PC-3 (cell line): ENCODE measurements at regions not wholly inside any gene's neighbourhood (a gene's known extent, or its start where the extent isn't known, plus 50 kb on each side); places are given as distances from the start of the nearest gene placed in this dataset.
"Not testable (repeated sequence)": the region's sequence is repeated elsewhere in the genome, so short reads cannot be mapped to it uniquely, and the experiment has no call there.

Experiments used
- ATAC-seq: fragments of 200-7000 bp; cut with Tn5 transposase; 2 replicates; pipeline ENCODE4 v1.9.1; 2020; ENCODE audit warnings: mild to moderate bottlenecking, moderate library complexity
- BruUV-seq: library from RNA; stranded (reverse); fragments of 400-500 nt; replicated peaks from 2 replicates; lab custom pipeline; 2021; lab: Mats Ljungman, UMichigan
- CTCF ChIA-PET: fragments of 300-600 bp; sonication (Branson Sonifier 250); formaldehyde crosslinking; loops from one replicate; lab custom pipeline; 2022; ENCODE audit warnings: antibody characterized with exemption; lab: Charles Lee
- POLR2A ChIA-PET: fragments of 300-600 bp; sonication (Branson Sonifier 250); formaldehyde crosslinking; loops from one replicate; lab custom pipeline; 2022; ENCODE audit warnings: antibody characterized with exemption; ENCODE audit not compliant: unreplicated experiment; lab: Charles Lee
- DNase-seq: peaks from one replicate; pipeline ENCODE4 v3.0.0-alpha.2; 2015
- H2AFZ ChIP-seq: fragments of 300-600 bp; sonication (generic); 2 replicates; pipeline ENCODE4 v1.6.0; 2016; ENCODE audit warnings: antibody characterized with exemption, low read length
- H3F3A ChIP-seq: fragments of 300-600 bp; sonication (generic); one replicate; pipeline ENCODE4 v1.6.0; 2017; ENCODE audit warnings: antibody characterized with exemption, low read length, control low read depth, mild to moderate bottlenecking; ENCODE audit not compliant: unreplicated experiment
- H3K27ac ChIP-seq: fragments of 300-600 bp; sonication (generic); 2 replicates; pipeline ENCODE4 v1.5.1; 2016; ENCODE audit warnings: mild to moderate bottlenecking, low read length
- H3K27me3 ChIP-seq: fragments of 300-600 bp; sonication (generic); 2 replicates; pipeline ENCODE4 v1.6.1; 2016; ENCODE audit warnings: low read length, mixed read lengths
- H3K36me3 ChIP-seq: fragments of 300-600 bp; sonication (generic); 2 replicates; pipeline ENCODE4 v1.6.1; 2016; ENCODE audit warnings: low read depth, mixed run types, low read length, mixed read lengths
- H3K4me1 ChIP-seq: fragments of 300-600 bp; sonication (generic); 2 replicates; pipeline ENCODE4 v1.5.1; 2016; ENCODE audit warnings: low read length; ENCODE audit not compliant: insufficient read depth
- H3K4me2 ChIP-seq: fragments of 300-600 bp; sonication (generic); 2 replicates; pipeline ENCODE4 v1.6.0; 2016; ENCODE audit warnings: low read length
- H3K4me3 ChIP-seq: fragments of 300-600 bp; sonication (generic); 2 replicates; pipeline ENCODE4 v1.5.1; 2016; ENCODE audit warnings: mild to moderate bottlenecking, low read length, mixed read lengths
- H3K79me2 ChIP-seq: fragments of 300-600 bp; sonication (generic); 2 replicates; pipeline ENCODE4 v1.6.1; 2017; ENCODE audit warnings: low read length, mixed read lengths
- H3K9ac ChIP-seq: fragments of 300-600 bp; sonication (generic); 2 replicates; pipeline ENCODE4 v1.6.0; 2016; ENCODE audit warnings: mild to moderate bottlenecking, low read length
- H3K9me2 ChIP-seq: fragments of 300-600 bp; sonication (generic); replicated peaks from 2 replicates; pipeline ENCODE4 v1.6.1; 2016; ENCODE audit warnings: mixed run types, low read length, mixed read lengths
- H3K9me3 ChIP-seq: fragments of 300-600 bp; sonication (generic); 2 replicates; pipeline ENCODE4 v1.6.1; 2016; ENCODE audit warnings: low read length, mixed read lengths
- H4K20me1 ChIP-seq: fragments of 300-600 bp; sonication (generic); 2 replicates; pipeline ENCODE4 v1.6.1; 2016; ENCODE audit warnings: low read length, mixed read lengths
- CTCF ChIP-seq: fragments of 300-600 bp; sonication (generic); conservative IDR thresholded peaks from 2 replicates; pipeline ENCODE4 v1.5.1; 2017; ENCODE audit warnings: antibody characterized with exemption, low read depth, mild to moderate bottlenecking, low read length
- EZH2 ChIP-seq: fragments of 300-600 bp; sonication (generic); IDR thresholded peaks from one replicate; pipeline ENCODE4 v1.6.1; 2017; ENCODE audit warnings: antibody characterized with exemption, mild to moderate bottlenecking, low read length; ENCODE audit not compliant: unreplicated experiment
- EZH2phosphoT487 ChIP-seq: fragments of 300-600 bp; sonication (generic); IDR thresholded peaks from 2 replicates; pipeline ENCODE4 v1.6.1; 2018; ENCODE audit warnings: mild to moderate bottlenecking, antibody characterized with exemption, low read length, borderline replicate concordance
- intact Hi-C: fragments of 100-400 bp; cut with micrococcal nuclease; formaldehyde crosslinking; loops from 2 replicates; pipeline ENCODE4 v1.9.0; 2023

GRCh38 chr5:71343994-71344393 is 111.5 kb upstream of the BDP1 start:
- H3F3A ChIP-seq, H3K36me3 ChIP-seq, H3K4me1 ChIP-seq, H3K27ac ChIP-seq, H3K4me3 ChIP-seq, H3K4me2 ChIP-seq, H3K9ac ChIP-seq, H4K20me1 ChIP-seq, CTCF ChIA-PET, H3K9me2 ChIP-seq, H3K9me3 ChIP-seq, H3K79me2 ChIP-seq, intact Hi-C loops, POLR2A ChIA-PET, ATAC-seq, BruUV-seq, H2AFZ ChIP-seq, H3K27me3 ChIP-seq, DNase-seq: not testable (repeated sequence)

GRCh38 chr5:71372601-71373000 is 82.8 kb upstream of the BDP1 start:
- ATAC-seq, H3K4me1 ChIP-seq, POLR2A ChIA-PET: not testable (repeated sequence)

GRCh38 chr5:71373054-71373734 is 82.3 kb upstream of the BDP1 start:
- H3K79me2 ChIP-seq, BruUV-seq, H3K27me3 ChIP-seq, H3K36me3 ChIP-seq, H3K27ac ChIP-seq, H2AFZ ChIP-seq, CTCF ChIA-PET, H3K9me3 ChIP-seq, DNase-seq, H4K20me1 ChIP-seq, POLR2A ChIA-PET, H3K9me2 ChIP-seq, H3K4me2 ChIP-seq, H3K4me3 ChIP-seq, intact Hi-C loops, H3F3A ChIP-seq, H3K9ac ChIP-seq, H3K4me1 ChIP-seq: not testable (repeated sequence)
- peak; percentile 54 for ATAC-seq

More at GRCh38 chr5:71372601-71373000, 82.8 kb upstream of the BDP1 start:
- H3K9me3 ChIP-seq, intact Hi-C loops, H2AFZ ChIP-seq, H3K4me3 ChIP-seq, DNase-seq, H3F3A ChIP-seq, H3K27me3 ChIP-seq, H3K36me3 ChIP-seq, H3K4me2 ChIP-seq, H3K79me2 ChIP-seq, H3K27ac ChIP-seq, H3K9me2 ChIP-seq, H3K9ac ChIP-seq, H4K20me1 ChIP-seq, BruUV-seq, CTCF ChIA-PET: not testable (repeated sequence)

- CTCF ChIA-PET, H3K4me3 ChIP-seq, H3K79me2 ChIP-seq, H3F3A ChIP-seq, H4K20me1 ChIP-seq, POLR2A ChIA-PET, H3K9me3 ChIP-seq, ATAC-seq, H2AFZ ChIP-seq, H3K9ac ChIP-seq, H3K27me3 ChIP-seq, H3K27ac ChIP-seq, H3K4me2 ChIP-seq, intact Hi-C loops, H3K4me1 ChIP-seq, BruUV-seq, H3K9me2 ChIP-seq, H3K36me3 ChIP-seq, DNase-seq: not testable (repeated sequence)
These were observed 71.2 kb upstream of the BDP1 start for GRCh38 chr5:71384204-71384603.

GRCh38 chr5:71384706-71385105 is 70.7 kb upstream of the BDP1 start:
- Histone ChIP-seq H3K9me2 (no peaks in the 10 kb centered on the region), H3K4me1 (no peaks in the 10 kb centered on the region), H3K36me3 (no peaks in the 10 kb centered on the region), H3K9me3 (no peaks in the 10 kb centered on the region), H3F3A (no peaks in the 10 kb centered on the region), H4K20me1 (no peaks in the 10 kb centered on the region), H3K27ac (no peak overlapping the region), H3K4me2 (no peak overlapping the region), H3K9ac (no peak overlapping the region), H3K4me3 (no peak overlapping the region), H2AFZ (no peak overlapping the region), H3K79me2 (no peaks in the 10 kb centered on the region), H3K27me3 (no peaks in the 10 kb centered on the region)
- no TSS peak for BruUV-seq
- ChIA-PET POLR2A (no interaction called here), CTCF (no interaction called here)
- intact Hi-C loops, result no loop called here
- no peak for ATAC-seq
- TF ChIP-seq EZH2 (no peak), CTCF (no peak), EZH2phosphoT487 (no peak)
- no peak for DNase-seq

DNA sequence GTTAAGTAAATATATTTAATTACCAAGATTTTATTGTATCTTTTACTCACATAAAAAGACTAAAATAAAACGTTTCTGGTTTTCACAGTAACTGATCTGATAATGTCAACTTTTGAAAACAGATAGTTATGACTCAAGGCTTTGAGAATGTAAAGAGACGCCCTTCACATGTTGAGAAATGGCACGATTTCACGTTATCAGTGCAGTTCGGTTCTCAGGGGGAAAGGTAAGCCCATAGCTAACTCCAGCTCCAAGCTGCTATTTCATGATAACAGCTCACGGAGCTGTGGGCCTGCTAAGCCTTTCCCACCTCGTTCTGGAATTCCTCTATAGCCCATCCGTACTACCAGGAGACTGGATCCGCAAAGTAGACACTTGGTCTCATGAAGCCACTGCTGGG is 70.2 kb upstream of the BDP1 start:
- H3K9me2 ChIP-seq, H3K27me3 ChIP-seq, POLR2A ChIA-PET, H3K4me1 ChIP-seq, H4K20me1 ChIP-seq, ATAC-seq, H3K9ac ChIP-seq, H3K36me3 ChIP-seq, H3K79me2 ChIP-seq, DNase-seq, H3K9me3 ChIP-seq, H3F3A ChIP-seq, H3K27ac ChIP-seq, H2AFZ ChIP-seq, CTCF ChIA-PET, H3K4me3 ChIP-seq, H3K4me2 ChIP-seq, BruUV-seq, intact Hi-C loops: not testable (repeated sequence)
